ENCODE measurements at regions not wholly inside any gene's neighbourhood (a gene's known extent, or its start where the extent isn't known, plus 50 kb on each side); places are given as distances from the start of the nearest gene placed in this dataset.

DNA sequence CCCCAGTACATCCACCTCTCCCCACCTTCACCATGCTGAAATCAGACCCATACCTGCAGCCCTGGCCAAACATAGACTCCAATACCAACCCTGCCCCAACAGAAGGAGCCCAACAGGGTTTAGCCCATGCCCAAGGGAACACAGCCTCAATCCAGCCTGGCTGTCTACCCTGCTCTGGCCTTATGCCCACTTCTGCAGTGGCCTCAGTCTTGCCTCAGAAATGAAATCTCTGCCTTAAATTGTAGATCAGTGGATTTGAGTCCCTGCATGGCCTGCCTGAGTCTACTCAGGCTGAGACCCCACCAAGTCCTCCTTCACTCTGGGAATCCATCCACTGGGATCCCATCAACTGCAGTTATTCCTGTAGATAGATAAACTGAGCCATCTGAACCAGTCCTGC is 97.6 kb upstream of the GJB5 start:
- POLR2A ChIA-PET: no interaction called here
- CTCF ChIA-PET: no interaction called here
- no peak overlapping the region for H3K4me3 ChIP-seq (ENCODE audit: low read depth, low read length)
- DNase-seq (ENCODE audit: low read depth, low spot score): no peak
- TF ChIP-seq, protein P1, sequence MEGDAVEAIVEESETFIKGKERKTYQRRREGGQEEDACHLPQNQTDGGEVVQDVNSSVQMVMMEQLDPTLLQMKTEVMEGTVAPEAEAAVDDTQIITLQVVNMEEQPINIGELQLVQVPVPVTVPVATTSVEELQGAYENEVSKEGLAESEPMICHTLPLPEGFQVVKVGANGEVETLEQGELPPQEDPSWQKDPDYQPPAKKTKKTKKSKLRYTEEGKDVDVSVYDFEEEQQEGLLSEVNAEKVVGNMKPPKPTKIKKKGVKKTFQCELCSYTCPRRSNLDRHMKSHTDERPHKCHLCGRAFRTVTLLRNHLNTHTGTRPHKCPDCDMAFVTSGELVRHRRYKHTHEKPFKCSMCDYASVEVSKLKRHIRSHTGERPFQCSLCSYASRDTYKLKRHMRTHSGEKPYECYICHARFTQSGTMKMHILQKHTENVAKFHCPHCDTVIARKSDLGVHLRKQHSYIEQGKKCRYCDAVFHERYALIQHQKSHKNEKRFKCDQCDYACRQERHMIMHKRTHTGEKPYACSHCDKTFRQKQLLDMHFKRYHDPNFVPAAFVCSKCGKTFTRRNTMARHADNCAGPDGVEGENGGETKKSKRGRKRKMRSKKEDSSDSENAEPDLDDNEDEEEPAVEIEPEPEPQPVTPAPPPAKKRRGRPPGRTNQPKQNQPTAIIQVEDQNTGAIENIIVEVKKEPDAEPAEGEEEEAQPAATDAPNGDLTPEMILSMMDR (IDR thresholded peaks at IDR 0.05; ENCODE audit: insufficient read depth, low read length, missing control alignments): no peak

DNA sequence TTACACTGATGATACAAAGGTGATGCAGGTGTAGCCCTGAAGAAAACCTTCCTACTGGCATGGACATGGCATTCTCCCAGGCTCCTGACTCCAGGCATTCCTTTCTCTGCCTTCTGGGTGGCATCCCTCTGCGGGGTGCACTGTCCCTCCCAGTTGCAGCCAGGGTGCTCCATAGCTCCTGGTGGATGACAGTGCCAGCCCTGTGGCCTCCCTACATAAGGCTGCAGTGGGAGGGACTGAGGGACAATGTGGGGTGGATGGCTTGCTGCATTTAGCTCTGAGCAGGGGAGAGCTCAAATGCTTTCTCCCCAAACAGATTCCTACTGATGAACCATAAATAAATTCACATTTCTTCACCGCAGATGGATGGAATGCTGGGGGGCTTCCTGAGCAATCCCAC is 97.0 kb upstream of the GJB5 start:
- CTCF ChIA-PET: no interaction called here
- no peak overlapping the region for H3K4me3 ChIP-seq (ENCODE audit: low read depth, low read length)
- POLR2A ChIA-PET: no interaction called here
- TF ChIP-seq, protein P1 (IDR thresholded peaks at IDR 0.05; ENCODE audit: insufficient read depth, low read length, missing control alignments): no peak
- DNase-seq (ENCODE audit: low read depth, low spot score): no peak

DNA sequence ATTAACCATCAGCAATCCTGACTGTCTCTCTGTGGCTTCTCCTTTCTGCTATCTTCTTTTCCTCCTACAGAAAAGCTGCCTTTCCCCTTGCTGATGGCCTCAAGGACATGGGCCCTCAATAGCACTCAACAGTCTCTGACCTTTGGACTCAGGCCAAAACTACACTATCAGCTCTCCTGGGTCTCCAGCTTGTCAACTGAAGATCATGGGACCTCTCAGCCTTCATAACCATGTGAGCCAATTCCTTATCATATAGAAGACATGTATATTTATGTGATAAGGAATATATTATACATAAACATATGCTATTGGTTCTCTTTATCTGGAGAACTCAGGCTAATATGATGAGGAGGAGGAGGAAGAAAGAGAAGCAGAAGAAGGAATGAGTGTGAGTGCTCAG is 91.8 kb upstream of the GJB5 start:
- CTCF ChIA-PET: no interaction called here
- POLR2A ChIA-PET: no interaction called here
- DNase-seq (ENCODE audit: low read depth, low spot score): no peak
- H3K4me3 ChIP-seq (ENCODE audit: low read depth, low read length): no peak overlapping the region
- TF ChIP-seq, protein P1 (IDR thresholded peaks at IDR 0.05; ENCODE audit: insufficient read depth, low read length, missing control alignments): no peak

DNA sequence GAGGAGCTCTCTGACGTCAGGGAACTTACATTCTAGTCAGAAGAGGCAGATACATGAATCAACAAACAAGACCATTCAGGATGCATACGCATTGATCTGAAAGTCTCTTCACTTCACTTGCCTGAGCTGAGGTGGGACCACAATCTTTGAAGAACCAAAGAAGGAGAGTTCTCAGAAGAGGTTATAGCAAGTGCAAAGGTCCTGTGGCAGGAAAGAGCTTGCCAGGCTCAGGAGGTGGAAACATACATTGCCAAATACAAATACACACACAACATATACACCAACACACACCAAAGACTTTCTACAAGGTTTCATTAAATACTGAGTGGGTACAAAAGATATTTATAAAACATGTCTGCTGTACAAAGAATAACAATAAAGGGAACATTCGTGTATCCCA is 86.8 kb upstream of the GJB5 start:
- ChIA-PET POLR2A (no interaction called here), CTCF (interaction anchor here (1.9 kb wide), 1 partner anchor 13 kb away, joined by 4 read pairs; no protein-coding TSS in a partner anchor)

DNA sequence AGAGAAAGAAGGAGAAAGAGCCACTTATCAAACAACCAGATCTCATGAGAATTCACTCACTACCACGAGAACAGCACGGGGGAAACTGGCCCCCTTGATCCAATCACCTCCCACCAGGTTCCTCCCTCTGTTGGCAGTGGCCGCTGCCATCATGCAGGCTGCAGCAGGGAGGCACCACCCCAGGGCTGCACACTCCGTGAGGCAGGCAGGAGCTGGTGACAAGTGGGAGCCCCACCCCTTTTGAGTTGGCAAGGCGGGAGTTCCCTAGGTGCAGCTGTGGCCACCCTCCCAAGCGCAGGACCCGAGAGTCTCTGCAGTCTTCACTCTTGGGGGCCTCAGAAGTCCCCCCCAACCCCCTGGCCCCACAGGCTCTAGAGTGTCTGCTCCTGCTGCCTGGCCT is 83.9 kb upstream of the GJB5 start:
- TF ChIP-seq, protein P1 (IDR thresholded peaks at IDR 0.05; ENCODE audit: insufficient read depth, low read length, missing control alignments): no peak
- ChIA-PET POLR2A (no interaction called here), CTCF (no interaction called here)
- DNase-seq (ENCODE audit: low read depth, low spot score): no peak
- no peak overlapping the region for H3K4me3 ChIP-seq (ENCODE audit: low read depth, low read length)

More for the DNA sequence above, 86.8 kb upstream of the GJB5 start:
- DNase-seq (ENCODE audit: low read depth, low spot score): no peak
- no peak overlapping the region for H3K4me3 ChIP-seq (ENCODE audit: low read depth, low read length)
- TF ChIP-seq, protein P1 (IDR thresholded peaks at IDR 0.05; ENCODE audit: insufficient read depth, low read length, missing control alignments): no peak

DNA sequence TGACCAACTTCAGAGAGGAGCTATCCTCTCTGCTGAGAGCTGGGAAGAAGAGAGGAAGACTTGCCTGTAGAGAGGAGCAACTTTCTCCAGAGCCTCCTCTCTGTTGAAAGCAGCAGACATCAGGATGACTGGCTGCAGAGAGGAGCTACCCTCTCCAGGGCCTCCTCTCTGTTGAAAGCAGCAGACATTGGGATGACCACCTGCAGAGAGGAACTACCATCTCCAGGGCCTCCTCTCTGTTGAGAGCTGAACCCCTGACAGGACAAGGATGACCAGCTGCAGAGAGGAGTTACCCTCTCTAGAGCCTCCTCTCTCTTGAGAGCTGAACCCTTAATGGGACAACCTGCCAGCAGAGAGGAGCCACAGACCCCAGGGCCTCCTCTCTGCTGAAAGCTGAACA is 83.0 kb upstream of the GJB5 start:
- POLR2A ChIA-PET: no interaction called here

More for the DNA sequence above, 83.0 kb upstream of the GJB5 start:
- DNase-seq (ENCODE audit: low read depth, low spot score): no peak
- CTCF ChIA-PET: no interaction called here
- TF ChIP-seq, protein P1 (IDR thresholded peaks at IDR 0.05; ENCODE audit: insufficient read depth, low read length, missing control alignments): no peak
- H3K4me3 ChIP-seq (ENCODE audit: low read depth, low read length): no peak overlapping the region
